IMR-90 (cell line): ENCODE measurements at regions not wholly inside any gene's neighbourhood (a gene's known extent, or its start where the extent isn't known, plus 50 kb on each side); places are given as distances from the start of the nearest gene placed in this dataset.

Experiments
- ATAC-seq: fragments of 200-7000 bp; cut with Tn5 transposase; 2 replicates; pipeline ENCODE4 v1.9.1; 2020; ENCODE audit warnings: low read depth, mild to moderate bottlenecking, moderate library complexity
- BruUV-seq: library from RNA; stranded (reverse); fragments of 400-500 nt; replicated peaks from 2 replicates; lab custom pipeline; 2021; lab: Mats Ljungman, UMichigan
- CTCF ChIA-PET: fragments of 300-600 bp; formaldehyde crosslinking; extraction: SDS; loops from one replicate; lab custom pipeline; 2021; ENCODE audit warnings: antibody characterized with exemption; lab: Yijun Ruan, JAX
- POLR2A ChIA-PET: fragments of 300-600 bp; sonication (Branson Sonifier 250); formaldehyde crosslinking; loops from one replicate; lab custom pipeline; 2022; ENCODE audit warnings: antibody characterized with exemption; ENCODE audit not compliant: unreplicated experiment; lab: Charles Lee
- DNase-seq: peaks from one replicate; pipeline ENCODE4 v3.0.0; 2013
- H2AFZ ChIP-seq: replicated peaks from 2 replicates; pipeline ENCODE3; 2013; ENCODE audit warnings: low read length, mild to moderate bottlenecking; ENCODE audit not compliant: poor library complexity
- H2AK5ac ChIP-seq: 2 replicates; pipeline ENCODE4 v1.6.1; 2013; ENCODE audit warnings: low read depth, low read length, inconsistent platforms
- H2AK9ac ChIP-seq: replicated peaks from 2 replicates; pipeline ENCODE3; 2013; ENCODE audit warnings: mild to moderate bottlenecking, low read depth, low read length, moderate library complexity; ENCODE audit not compliant: poor library complexity
- H2BK120ac ChIP-seq: 2 replicates; pipeline ENCODE4 v1.6.1; 2013; ENCODE audit warnings: low read depth, low read length, inconsistent platforms
- H2BK15ac ChIP-seq: 3 replicates; pipeline ENCODE4 v1.6.1; 2013; ENCODE audit warnings: low read depth, low read length, inconsistent platforms
- H2BK20ac ChIP-seq: 2 replicates; pipeline ENCODE4 v1.6.1; 2013; ENCODE audit warnings: low read depth, mild to moderate bottlenecking, inconsistent platforms, low read length, moderate library complexity
- H2BK5ac ChIP-seq: 2 replicates; pipeline ENCODE4 v1.6.1; 2013; ENCODE audit warnings: mild to moderate bottlenecking, low read depth, low read length, inconsistent platforms; ENCODE audit not compliant: poor library complexity, severe bottlenecking
- H3K14ac ChIP-seq: replicated peaks from 2 replicates; pipeline ENCODE4 v1.6.1; 2013; ENCODE audit warnings: low read depth, low read length, inconsistent platforms
- H3K18ac ChIP-seq: 2 replicates; pipeline ENCODE4 v1.6.1; 2013; ENCODE audit warnings: low read depth, low read length, control low read depth
- H3K23ac ChIP-seq: 2 replicates; pipeline ENCODE4 v1.6.1; 2013; ENCODE audit warnings: low read depth, low read length, inconsistent platforms
- H3K27ac ChIP-seq: 2 replicates; pipeline ENCODE4 v1.5.1; 2013; ENCODE audit warnings: mild to moderate bottlenecking, control low read depth, low read length; ENCODE audit not compliant: insufficient read depth
- H3K27me3 ChIP-seq: 2 replicates; pipeline ENCODE4 v1.6.1; 2013; ENCODE audit warnings: low read length; ENCODE audit not compliant: control insufficient read depth, insufficient read depth
- H3K36me3 ChIP-seq: 2 replicates; pipeline ENCODE4 v1.6.1; 2013; ENCODE audit warnings: low read length, mixed read lengths; ENCODE audit not compliant: control insufficient read depth, insufficient read depth
- H3K4ac ChIP-seq: 2 replicates; pipeline ENCODE4 v1.6.1; 2013; ENCODE audit warnings: low read depth, low read length, inconsistent platforms
- H3K4me1 ChIP-seq: 2 replicates; pipeline ENCODE4 v1.6.1; 2013; ENCODE audit warnings: low read length, mixed read lengths; ENCODE audit not compliant: control insufficient read depth, insufficient read depth
- H3K4me2 ChIP-seq: 2 replicates; pipeline ENCODE4 v1.6.1; 2013; ENCODE audit warnings: low read depth, mild to moderate bottlenecking, control low read depth, low read length, moderate library complexity
- H3K4me3 ChIP-seq: 2 replicates; pipeline ENCODE4 v1.5.1; 2013; ENCODE audit warnings: low read depth, mild to moderate bottlenecking, control low read depth, low read length, moderate library complexity; ENCODE audit not compliant: insufficient read depth
- H3K56ac ChIP-seq: 2 replicates; pipeline ENCODE4 v1.6.1; 2013; ENCODE audit warnings: low read length, inconsistent platforms; ENCODE audit not compliant: insufficient read depth; ENCODE audit errors: extremely low read depth
- H3K79me1 ChIP-seq, 2 experiments: 2 replicates each; pipeline ENCODE4 v1.6.1; 2013; ENCODE audit warnings: low read length in 2 of 2, inconsistent platforms in 1 of 2, low read depth in 1 of 2
- H3K9ac ChIP-seq: 2 replicates; pipeline ENCODE4 v1.6.1; 2013; ENCODE audit warnings: low read depth, low read length, control low read depth
- H3K9me1 ChIP-seq: 2 replicates; pipeline ENCODE4 v1.6.1; 2013; ENCODE audit warnings: low read length, inconsistent platforms; ENCODE audit not compliant: insufficient read depth
- H3K9me3 ChIP-seq: 2 replicates; pipeline ENCODE4 v1.6.1; 2013; ENCODE audit warnings: low read length; ENCODE audit not compliant: control insufficient read depth, insufficient read depth
- H4K20me1 ChIP-seq: 2 replicates; pipeline ENCODE4 v1.6.1; 2013; ENCODE audit warnings: low read length, inconsistent platforms; ENCODE audit not compliant: insufficient read depth
- H4K5ac ChIP-seq: 2 replicates; pipeline ENCODE4 v1.6.1; 2013; ENCODE audit warnings: mild to moderate bottlenecking, low read depth, low read length, control low read depth
- H4K8ac ChIP-seq, 2 experiments: 2 replicates each; pipeline ENCODE4 v1.6.1; 2013; ENCODE audit warnings: low read depth in 2 of 2, low read length in 2 of 2, control low read depth in 1 of 2, inconsistent platforms in 1 of 2
- H4K91ac ChIP-seq: 2 replicates; pipeline ENCODE4 v1.6.1; 2013; ENCODE audit warnings: low read depth, low read length, inconsistent platforms; ENCODE audit not compliant: insufficient read depth
- CEBPB ChIP-seq: IDR thresholded peaks from 2 replicates; pipeline ENCODE4 v1.6.1; 2012; ENCODE audit warnings: low read depth, low read length, improper control_type of control experiment
- CHD1 ChIP-seq: IDR thresholded peaks from 2 replicates; pipeline ENCODE4 v1.6.1; 2012; ENCODE audit warnings: low read depth, low read length, improper control_type of control experiment
- CTCF ChIP-seq: conservative IDR thresholded peaks from 2 replicates; pipeline ENCODE4 v1.5.1; 2012; ENCODE audit warnings: mild to moderate bottlenecking, low read depth, low read length, improper control_type of control experiment
- FOS ChIP-seq: fragments of 150-350 bp; IDR thresholded peaks from 2 replicates; pipeline ENCODE4 v1.6.1; 2016; ENCODE audit warnings: low read depth, low read length
- MAFK ChIP-seq: IDR thresholded peaks from 2 replicates; pipeline ENCODE4 v1.6.1; 2012; ENCODE audit warnings: low read depth, low read length, improper control_type of control experiment
- MAZ ChIP-seq: IDR thresholded peaks from 2 replicates; pipeline ENCODE4 v1.6.1; 2012; ENCODE audit warnings: low read depth, mild to moderate bottlenecking, low read length, improper control_type of control experiment, moderate library complexity, borderline replicate concordance
- MXI1 ChIP-seq: IDR thresholded peaks from 2 replicates; pipeline ENCODE4 v1.6.1; 2012; ENCODE audit warnings: low read depth, mild to moderate bottlenecking, low read length, moderate library complexity, borderline replicate concordance
- NFE2L2 ChIP-seq: fragments of 150-350 bp; IDR thresholded peaks from 2 replicates; pipeline ENCODE4 v1.6.1; 2016; ENCODE audit warnings: low read depth, mild to moderate bottlenecking, low read length
- RAD21 ChIP-seq: IDR thresholded peaks from 2 replicates; pipeline ENCODE4 v1.6.1; 2012; ENCODE audit warnings: low read length, improper control_type of control experiment
- RCOR1 ChIP-seq: IDR thresholded peaks from 2 replicates; pipeline ENCODE4 v1.6.1; 2012; ENCODE audit warnings: mild to moderate bottlenecking, low read length, improper control_type of control experiment; ENCODE audit not compliant: insufficient replicate concordance
- RFX5 ChIP-seq: IDR thresholded peaks from 2 replicates; pipeline ENCODE4 v1.8.0; 2012; ENCODE audit warnings: low read depth, mild to moderate bottlenecking, low read length, moderate library complexity
- SMC3 ChIP-seq: fragments of 150-350 bp; IDR thresholded peaks from 2 replicates; pipeline ENCODE4 v1.6.1; 2016; ENCODE audit warnings: low read depth, mild to moderate bottlenecking, antibody characterized with exemption, low read length, moderate library complexity
- USF2 ChIP-seq: fragments of 150-350 bp; IDR thresholded peaks from 2 replicates; pipeline ENCODE4 v1.6.1; 2017; ENCODE audit warnings: mild to moderate bottlenecking, antibody characterized with exemption, low read length, low read depth
- WGBS, 2 experiments: methylation state at CpG; one replicate each; pipeline versions ENCODE4 v1.1.5 to v1.1.7; 2013; ENCODE audit warnings: missing lambda C conversion rate in 2 of 2; ENCODE audit not compliant: insufficient read length in 1 of 2; ENCODE audit errors: extremely low coverage in 2 of 2; 5-methylcytosine and 5-hydroxymethylcytosine counted together
- dilution Hi-C: fragments of 300-500 bp; cut with HindIII; formaldehyde crosslinking; loops from one replicate; pipeline ENCODE4 v1.14.3; 2018; ENCODE audit warnings: low sequenced_read_pairs; ENCODE audit not compliant: unreplicated experiment
- in situ Hi-C: fragments of 300-500 bp; cut with MboI; formaldehyde crosslinking; loops from 3 replicates; pipeline ENCODE4 v1.14.3; 2019; ENCODE audit warnings: low sequenced_read_pairs, inconsistent platforms, mixed read lengths
- intact Hi-C: fragments of 100-400 bp; cut with micrococcal nuclease; formaldehyde crosslinking; loops from 2 replicates; pipeline ENCODE4 v1.10.0; 2022
- TF ChIP-seq, protein P1 (sequence below): fragments of 150-350 bp; IDR thresholded peaks from 2 replicates; pipeline ENCODE4 v1.6.1; 2016; ENCODE audit warnings: low read depth, mild to moderate bottlenecking, low read length, moderate library complexity, borderline replicate concordance

DNA sequence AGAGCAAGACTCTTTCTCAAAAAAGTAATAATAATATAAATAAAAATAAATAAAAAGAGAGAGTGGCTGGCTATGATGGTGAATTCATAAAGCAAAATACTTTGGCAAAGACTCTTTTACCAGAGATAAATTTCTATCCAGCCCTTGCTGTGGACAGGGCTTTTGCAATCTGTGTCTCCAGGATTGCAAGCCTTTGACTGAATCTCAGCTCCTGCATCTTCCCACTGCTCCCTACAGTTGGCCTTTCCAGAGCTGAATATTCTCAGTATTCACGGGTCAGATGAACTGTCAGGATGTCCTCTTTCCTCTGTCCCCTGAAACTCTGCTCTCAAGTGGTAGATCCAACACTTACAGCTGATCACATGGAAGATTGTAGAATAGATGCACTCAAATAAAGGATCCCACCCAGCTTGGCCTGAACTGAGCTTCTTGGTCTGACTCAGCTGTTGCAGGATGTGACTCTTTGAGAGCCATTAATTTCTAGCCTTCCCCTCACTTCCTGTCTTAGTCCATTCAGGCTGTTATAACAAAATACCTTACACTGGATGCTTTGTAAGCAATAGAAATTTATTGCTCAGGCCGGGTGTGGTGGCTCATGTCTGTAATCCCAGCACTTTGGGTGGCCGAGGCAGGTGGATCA is 123.4 kb upstream of the GUCY1A1 start (continued):
- TF ChIP-seq MAZ, result no peak

GRCh38 chr4:155542415-155542814 is 124.2 kb upstream of the GUCY1A1 start:
- H3K4me3 ChIP-seq, result no peak overlapping the region
- no peak overlapping the region for H3K56ac ChIP-seq
- H4K91ac ChIP-seq, result no peak overlapping the region
- H4K5ac ChIP-seq, result no peak overlapping the region
- WGBS, 2 experiments, result no CpG with 5 or more reads among the region's 3 CpGs
- H2AK5ac ChIP-seq, result no peak overlapping the region
- H3K14ac ChIP-seq, result no peak overlapping the region
- no peaks in the 10 kb centered on the region for H3K79me1 ChIP-seq
- no peak overlapping the region for H3K9ac ChIP-seq
- DNase-seq, result no peak
- no peaks in the 10 kb centered on the region for H3K27me3 ChIP-seq
- no peaks in the 10 kb centered on the region for H3K36me3 ChIP-seq
- H2BK15ac ChIP-seq, result no peak overlapping the region
- no peak overlapping the region for H2AFZ ChIP-seq
- no peak overlapping the region for H3K4ac ChIP-seq
- no peak overlapping the region for H3K4me2 ChIP-seq
- H3K27ac ChIP-seq, result no peak overlapping the region
- ATAC-seq, result no peak
- no peaks in the 10 kb centered on the region for H4K20me1 ChIP-seq
- no peak overlapping the region for H2BK5ac ChIP-seq
- H3K18ac ChIP-seq, result no peak overlapping the region
- no peak overlapping the region for H2BK120ac ChIP-seq
- H3K23ac ChIP-seq, result no peak overlapping the region
- peaks cover 7% of the 10 kb centered on the region for H3K4me1 ChIP-seq
- CTCF ChIA-PET, result no interaction called here
- no peak overlapping the region for H2AK9ac ChIP-seq
- BruUV-seq, result no TSS peak
- no peak overlapping the region for H4K8ac ChIP-seq
- POLR2A ChIA-PET, result no interaction called here
- no peak overlapping the region for H2BK20ac ChIP-seq
- peaks cover 3% of the 10 kb centered on the region; the same call in 1 of the 2 replicates for H3K9me1 ChIP-seq
- H3K9me3 ChIP-seq, result no peaks in the 10 kb centered on the region
- dilution Hi-C loops (no loop called here), intact Hi-C loops (no loop called here), in situ Hi-C loops (no loop called here)
- no peak for TF ChIP-seq CEBPB
- no peak for TF ChIP-seq FOS
- TF ChIP-seq RCOR1, result no peak
- no peak for TF ChIP-seq CHD1
- TF ChIP-seq SMC3, result no peak
- TF ChIP-seq, protein P1, sequence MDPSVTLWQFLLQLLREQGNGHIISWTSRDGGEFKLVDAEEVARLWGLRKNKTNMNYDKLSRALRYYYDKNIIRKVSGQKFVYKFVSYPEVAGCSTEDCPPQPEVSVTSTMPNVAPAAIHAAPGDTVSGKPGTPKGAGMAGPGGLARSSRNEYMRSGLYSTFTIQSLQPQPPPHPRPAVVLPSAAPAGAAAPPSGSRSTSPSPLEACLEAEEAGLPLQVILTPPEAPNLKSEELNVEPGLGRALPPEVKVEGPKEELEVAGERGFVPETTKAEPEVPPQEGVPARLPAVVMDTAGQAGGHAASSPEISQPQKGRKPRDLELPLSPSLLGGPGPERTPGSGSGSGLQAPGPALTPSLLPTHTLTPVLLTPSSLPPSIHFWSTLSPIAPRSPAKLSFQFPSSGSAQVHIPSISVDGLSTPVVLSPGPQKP, result no peak
- no peak for TF ChIP-seq USF2
- TF ChIP-seq MXI1, result no peak
- no peak for TF ChIP-seq MAZ
- TF ChIP-seq MAFK, result no peak
- TF ChIP-seq CTCF, result no peak
- no peak for TF ChIP-seq RFX5
- TF ChIP-seq NFE2L2, result no peak
- no peak for TF ChIP-seq RAD21
